ENCODE measurements at regions not wholly inside any gene's neighbourhood (a gene's known extent, or its start where the extent isn't known, plus 50 kb on each side); places are given as distances from the start of the nearest gene placed in this dataset.

DNA sequence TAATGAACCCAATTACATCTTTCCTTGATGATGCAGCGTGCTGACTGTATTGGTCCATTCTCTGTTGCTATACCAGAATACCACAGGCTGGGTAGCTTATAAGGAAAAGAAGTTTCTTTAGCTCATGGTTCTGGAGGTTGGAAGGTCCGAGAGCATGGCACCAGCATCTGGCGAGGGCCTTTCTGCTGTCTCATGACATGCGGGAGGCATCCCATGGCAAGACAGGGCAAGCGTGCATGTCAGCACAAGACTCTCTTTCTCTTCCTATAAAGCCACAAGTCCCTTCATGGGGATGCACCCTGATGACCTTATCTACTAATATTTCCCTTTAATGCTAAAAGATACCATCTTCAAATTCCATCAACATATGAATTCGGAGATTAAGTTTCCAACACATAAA lies 122.8 kb upstream of the FHL2 start:
- H3K23me2 ChIP-seq (ENCODE audit: low read depth, low read length), result no peaks in the 10 kb centered on the region
- H3K14ac ChIP-seq (ENCODE audit: insufficient read length), result no peak overlapping the region
- H4K91ac ChIP-seq (replicated peaks; ENCODE audit: insufficient read length, low read length), result no peak overlapping the region
- H2BK12ac ChIP-seq (ENCODE audit: low read depth, low read length), result no peak overlapping the region
- H4K5ac ChIP-seq (ENCODE audit: insufficient read length, low read depth, low read length), result no peak overlapping the region
- no peak overlapping the region for H3K4ac ChIP-seq (replicated peaks; ENCODE audit: insufficient read length, low read depth, low read length)
- TF ChIP-seq, protein P1, sequence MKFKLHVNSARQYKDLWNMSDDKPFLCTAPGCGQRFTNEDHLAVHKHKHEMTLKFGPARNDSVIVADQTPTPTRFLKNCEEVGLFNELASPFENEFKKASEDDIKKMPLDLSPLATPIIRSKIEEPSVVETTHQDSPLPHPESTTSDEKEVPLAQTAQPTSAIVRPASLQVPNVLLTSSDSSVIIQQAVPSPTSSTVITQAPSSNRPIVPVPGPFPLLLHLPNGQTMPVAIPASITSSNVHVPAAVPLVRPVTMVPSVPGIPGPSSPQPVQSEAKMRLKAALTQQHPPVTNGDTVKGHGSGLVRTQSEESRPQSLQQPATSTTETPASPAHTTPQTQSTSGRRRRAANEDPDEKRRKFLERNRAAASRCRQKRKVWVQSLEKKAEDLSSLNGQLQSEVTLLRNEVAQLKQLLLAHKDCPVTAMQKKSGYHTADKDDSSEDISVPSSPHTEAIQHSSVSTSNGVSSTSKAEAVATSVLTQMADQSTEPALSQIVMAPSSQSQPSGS (IDR thresholded peaks at IDR 0.05; ENCODE audit: low read length), result no peak
- TF ChIP-seq POLR2A (IDR thresholded peaks at IDR 0.05; ENCODE audit: control extremely low read depth in 1 of 2, low read depth in 2 of 2, low read length in 2 of 2) (no peak), RXRA (IDR thresholded peaks at IDR 0.05; ENCODE audit: insufficient read depth, low read depth, low read length) (no peak)
- TF ChIP-seq, protein P2, sequence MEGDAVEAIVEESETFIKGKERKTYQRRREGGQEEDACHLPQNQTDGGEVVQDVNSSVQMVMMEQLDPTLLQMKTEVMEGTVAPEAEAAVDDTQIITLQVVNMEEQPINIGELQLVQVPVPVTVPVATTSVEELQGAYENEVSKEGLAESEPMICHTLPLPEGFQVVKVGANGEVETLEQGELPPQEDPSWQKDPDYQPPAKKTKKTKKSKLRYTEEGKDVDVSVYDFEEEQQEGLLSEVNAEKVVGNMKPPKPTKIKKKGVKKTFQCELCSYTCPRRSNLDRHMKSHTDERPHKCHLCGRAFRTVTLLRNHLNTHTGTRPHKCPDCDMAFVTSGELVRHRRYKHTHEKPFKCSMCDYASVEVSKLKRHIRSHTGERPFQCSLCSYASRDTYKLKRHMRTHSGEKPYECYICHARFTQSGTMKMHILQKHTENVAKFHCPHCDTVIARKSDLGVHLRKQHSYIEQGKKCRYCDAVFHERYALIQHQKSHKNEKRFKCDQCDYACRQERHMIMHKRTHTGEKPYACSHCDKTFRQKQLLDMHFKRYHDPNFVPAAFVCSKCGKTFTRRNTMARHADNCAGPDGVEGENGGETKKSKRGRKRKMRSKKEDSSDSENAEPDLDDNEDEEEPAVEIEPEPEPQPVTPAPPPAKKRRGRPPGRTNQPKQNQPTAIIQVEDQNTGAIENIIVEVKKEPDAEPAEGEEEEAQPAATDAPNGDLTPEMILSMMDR (IDR thresholded peaks at IDR 0.05; ENCODE audit: control extremely low read depth in 1 of 3, insufficient read depth in 1 of 3, low read depth in 1 of 3, low read length in 3 of 3), result no peak
- WGBS, 2 experiments (ENCODE audit: extremely low coverage in 1 of 2, insufficient coverage in 1 of 2, insufficient read length in 1 of 2, insufficient replicate concordance in 2 of 2, low coverage in 1 of 2, low lambda C conversion rate in 2 of 2, missing lambda C conversion rate in 1 of 2), result 73% methylated on average over 6 of the region's 6 CpGs; no CpG with 5 or more reads in 1 of the 2 experiments
- no peaks in the 10 kb centered on the region for H3K36me3 ChIP-seq (ENCODE audit: control insufficient read depth in 2 of 4, insufficient read depth in 4 of 4, low read length in 3 of 4)
- no peak overlapping the region for H3K4me2 ChIP-seq (ENCODE audit: insufficient read depth in 1 of 2, low read depth in 2 of 2, low read length in 2 of 2)
- H2BK20ac ChIP-seq (ENCODE audit: low read length), result no peak overlapping the region
- no peaks in the 10 kb centered on the region; a peak in 1 of 7 replicates for H3K4me1 ChIP-seq (replicated peaks in 1 of 4; ENCODE audit: control insufficient read depth in 3 of 4, insufficient read depth in 4 of 4, low read length in 3 of 4)
- H3K27ac ChIP-seq (ENCODE audit: low read depth, low read length), result no peak overlapping the region
- H3K23ac ChIP-seq (ENCODE audit: insufficient read length), result no peak overlapping the region
- H3K9ac ChIP-seq (replicated peaks in 1 of 4; ENCODE audit: extremely low read depth in 1 of 4, low read depth in 3 of 4, low read length in 3 of 4), result no peak overlapping the region
- FAIRE-seq (no peak), DNase-seq (ENCODE audit: low read depth in 1 of 2, low spot score in 2 of 2) (no peak)
- H3K4me3 ChIP-seq (ENCODE audit: extremely low read depth in 1 of 4, insufficient read depth in 2 of 4, low read depth in 3 of 4, low read length in 4 of 4), result no peak overlapping the region
- POLR2A ChIA-PET (ENCODE audit: partially characterized antibody), result interaction anchor here (0.7 to 2.2 kb wide), 3 partner anchors 94 to 184 kb away, joined by 3 to 6 read pairs (median 3); partner anchors contain the start of genes C2orf49 and FHL2
- H3K18ac ChIP-seq (ENCODE audit: extremely low read depth, low read length), result no peak overlapping the region
- no peak overlapping the region for H3K56ac ChIP-seq (replicated peaks; ENCODE audit: insufficient read length, low read depth, low read length)
- no peak overlapping the region for H2AK5ac ChIP-seq (ENCODE audit: low read depth, low read length)
- CTCF ChIA-PET (ENCODE audit: partially characterized antibody), result interaction anchor here (0.6 to 11.2 kb wide), 34 partner anchors 9 to 448 kb away, joined by 3 to 122 read pairs (median 4); partner anchors contain the start of gene FHL2
- no peaks in the 10 kb centered on the region for H3K27me3 ChIP-seq (replicated peaks in 1 of 4; ENCODE audit: control insufficient read depth in 3 of 4, extremely low read depth in 1 of 4, insufficient read depth in 3 of 4, low read length in 3 of 4)
- H3K9me3 ChIP-seq (ENCODE audit: insufficient read depth in 2 of 2, low read depth in 1 of 2, low read length in 1 of 2), result no peaks in the 10 kb centered on the region
- H2BK5ac ChIP-seq (ENCODE audit: low read depth, low read length), result no peak overlapping the region
- no peak overlapping the region for H2BK120ac ChIP-seq (replicated peaks; ENCODE audit: low read depth, low read length)
- H4K20me1 ChIP-seq (replicated peaks in 1 of 2; ENCODE audit: control insufficient read depth in 1 of 2, insufficient read depth in 2 of 2, low read length in 2 of 2), result no peaks in the 10 kb centered on the region
- no peaks in the 10 kb centered on the region for H3K79me2 ChIP-seq (ENCODE audit: control insufficient read depth in 1 of 2, insufficient read depth in 2 of 2, low read length in 2 of 2)
- H4K8ac ChIP-seq (ENCODE audit: extremely low read depth, insufficient read depth, low read length), result no peak overlapping the region
- H2AFZ ChIP-seq (ENCODE audit: low read length), result no peak overlapping the region
- H3K79me1 ChIP-seq (ENCODE audit: low read depth, low read length), result no peaks in the 10 kb centered on the region
- H2BK15ac ChIP-seq (ENCODE audit: low read length), result no peak overlapping the region
